Ovary (tissue), 3 donors: ENCODE measurements at regions not wholly inside any gene's neighbourhood (a gene's known extent, or its start where the extent isn't known, plus 50 kb on each side); places are given as distances from the start of the nearest gene placed in this dataset.

Experiments
- CTCF ChIP-seq, 3 donors: fragments of 450-650 bp in 2 of 3; fragments of 200-600 bp in 1 of 3; IDR thresholded peaks; one replicate each; pipeline versions ENCODE4 v1.5.1 to v1.8.0; 2016 to 2022; ENCODE audit warnings: antibody characterized with exemption in 3 of 3, mild to moderate bottlenecking in 1 of 3
- EP300 ChIP-seq: sonication (generic); formaldehyde crosslinking; IDR thresholded peaks from one replicate; pipeline ENCODE4 v1.6.1; 2017; ENCODE audit warnings: antibody characterized with exemption
- donor health status: DM: no; HTN: no; CAD: no.

DNA sequence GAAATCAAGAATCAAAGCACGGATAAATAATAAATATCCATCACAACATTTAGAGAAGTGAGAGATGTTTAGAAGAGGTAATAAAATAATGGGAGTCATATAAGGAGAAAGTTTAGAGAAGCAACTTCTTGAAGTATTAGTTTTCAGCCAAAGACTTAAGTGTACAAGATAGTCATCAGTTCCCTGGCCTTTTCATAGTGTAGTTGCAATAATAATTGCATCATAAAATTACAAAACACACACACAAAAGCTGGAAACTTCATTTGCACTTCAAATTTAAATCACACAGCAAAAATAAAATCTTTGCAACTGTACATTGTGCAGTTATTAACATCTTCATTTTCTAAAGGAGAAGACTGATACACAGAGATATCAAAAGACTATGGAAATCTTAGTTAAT, 319.1 kb upstream of the RGMB start:
- TF ChIP-seq CTCF (IDR thresholded peaks at IDR 0.05) (no peak), EP300 (no peak)
